ENCODE measurements at regions not wholly inside any gene's neighbourhood (a gene's known extent, or its start where the extent isn't known, plus 50 kb on each side); places are given as distances from the start of the nearest gene placed in this dataset.
"Not testable (repeated sequence)": the region's sequence is repeated elsewhere in the genome, so short reads cannot be mapped to it uniquely, and the experiment has no call there.

- in situ Hi-C loops (cut with HindIII; ENCODE audit: low pct_ligation_motif_present, low pct_unique_long_range_greater_than_20kb, low sequenced_read_pairs) = no loop called here
- no peak for DNase-seq
These were observed 196.3 kb upstream of the LMCD1 start for GRCh38 chr3:8305371-8305770.

GRCh38 chr3:8307545-8308110 lies 194.0 kb upstream of the LMCD1 start:
- no peak for DNase-seq
- in situ Hi-C loops (cut with HindIII; ENCODE audit: low pct_ligation_motif_present, low pct_unique_long_range_greater_than_20kb, low sequenced_read_pairs) = no loop called here

GRCh38 chr3:8311321-8311720 lies 190.3 kb upstream of the LMCD1 start:
- no peak for DNase-seq
- in situ Hi-C loops (cut with HindIII; ENCODE audit: low pct_ligation_motif_present, low pct_unique_long_range_greater_than_20kb, low sequenced_read_pairs) = no loop called here

- no peak for DNase-seq
- in situ Hi-C loops (cut with HindIII; ENCODE audit: low pct_ligation_motif_present, low pct_unique_long_range_greater_than_20kb, low sequenced_read_pairs) = no loop called here
These were observed 188.9 kb upstream of the LMCD1 start for GRCh38 chr3:8312685-8313084.

GRCh38 chr3:8313560-8314267 lies 187.9 kb upstream of the LMCD1 start:
- no peak for DNase-seq
- in situ Hi-C loops (cut with HindIII; ENCODE audit: low pct_ligation_motif_present, low pct_unique_long_range_greater_than_20kb, low sequenced_read_pairs) = no loop called here

- in situ Hi-C loops (cut with HindIII; ENCODE audit: low pct_ligation_motif_present, low pct_unique_long_range_greater_than_20kb, low sequenced_read_pairs); DNase-seq: not testable (repeated sequence)
These were observed 186.1 kb upstream of the LMCD1 start for GRCh38 chr3:8315526-8315925.

- DNase-seq = peak; percentile 16
- in situ Hi-C loops (cut with HindIII; ENCODE audit: low pct_ligation_motif_present, low pct_unique_long_range_greater_than_20kb, low sequenced_read_pairs) = no loop called here
These were observed 183.7 kb upstream of the LMCD1 start for GRCh38 chr3:8317661-8318649.

GRCh38 chr3:8319935-8320634 lies 181.5 kb upstream of the LMCD1 start:
- DNase-seq = peak; percentile 71
- in situ Hi-C loops (cut with HindIII; ENCODE audit: low pct_ligation_motif_present, low pct_unique_long_range_greater_than_20kb, low sequenced_read_pairs) = no loop called here

GRCh38 chr3:8320711-8321458 lies 180.7 kb upstream of the LMCD1 start:
- no peak for DNase-seq
- in situ Hi-C loops (cut with HindIII; ENCODE audit: low pct_ligation_motif_present, low pct_unique_long_range_greater_than_20kb, low sequenced_read_pairs) = no loop called here

GRCh38 chr3:8324747-8325146 lies 176.9 kb upstream of the LMCD1 start:
- DNase-seq = peak; percentile 25
- in situ Hi-C loops (cut with HindIII; ENCODE audit: low pct_ligation_motif_present, low pct_unique_long_range_greater_than_20kb, low sequenced_read_pairs) = no loop called here

GRCh38 chr3:8325306-8325705 lies 176.3 kb upstream of the LMCD1 start:
- in situ Hi-C loops (cut with HindIII; ENCODE audit: low pct_ligation_motif_present, low pct_unique_long_range_greater_than_20kb, low sequenced_read_pairs) = no loop called here
- no peak for DNase-seq

GRCh38 chr3:8325833-8326232 lies 175.8 kb upstream of the LMCD1 start:
- DNase-seq; in situ Hi-C loops (cut with HindIII; ENCODE audit: low pct_ligation_motif_present, low pct_unique_long_range_greater_than_20kb, low sequenced_read_pairs): not testable (repeated sequence)

- in situ Hi-C loops (cut with HindIII; ENCODE audit: low pct_ligation_motif_present, low pct_unique_long_range_greater_than_20kb, low sequenced_read_pairs) = no loop called here
- no peak for DNase-seq
These were observed 173.9 kb upstream of the LMCD1 start for GRCh38 chr3:8327739-8328138.

- in situ Hi-C loops (cut with HindIII; ENCODE audit: low pct_ligation_motif_present, low pct_unique_long_range_greater_than_20kb, low sequenced_read_pairs) = no loop called here
- no peak for DNase-seq
These were observed 172.7 kb upstream of the LMCD1 start for GRCh38 chr3:8328967-8329366.

- in situ Hi-C loops (cut with HindIII; ENCODE audit: low pct_ligation_motif_present, low pct_unique_long_range_greater_than_20kb, low sequenced_read_pairs) = no loop called here
- DNase-seq = no peak
These were observed 172.0 kb upstream of the LMCD1 start for GRCh38 chr3:8329598-8329997.

GRCh38 chr3:8336456-8336855 lies 165.2 kb upstream of the LMCD1 start:
- in situ Hi-C loops (cut with HindIII; ENCODE audit: low pct_ligation_motif_present, low pct_unique_long_range_greater_than_20kb, low sequenced_read_pairs) = no loop called here
- peak; percentile 4 for DNase-seq

- in situ Hi-C loops (cut with HindIII; ENCODE audit: low pct_ligation_motif_present, low pct_unique_long_range_greater_than_20kb, low sequenced_read_pairs) = no loop called here
- no peak for DNase-seq
These were observed 163.2 kb upstream of the LMCD1 start for GRCh38 chr3:8338424-8338823.

- in situ Hi-C loops (cut with HindIII; ENCODE audit: low pct_ligation_motif_present, low pct_unique_long_range_greater_than_20kb, low sequenced_read_pairs) = no loop called here
- no peak for DNase-seq
These were observed 159.8 kb upstream of the LMCD1 start for GRCh38 chr3:8341821-8342247.

All from ACHN (cell line).